ENCODE measurements at regions not wholly inside any gene's neighbourhood (a gene's known extent, or its start where the extent isn't known, plus 50 kb on each side); places are given as distances from the start of the nearest gene placed in this dataset.

- no peaks in the 10 kb centered on the region for H3K9me3 ChIP-seq (ENCODE audit: control insufficient read depth, insufficient read depth, low read length)
- 83% methylated on average over 1 of the region's 1 CpG for WGBS (ENCODE audit: insufficient coverage)
- Mint-ChIP-seq H3K9me3 (peaks cover 12 to 19% of the 10 kb centered on the region in 2 donors), H3K27me3 (ENCODE audit: low read depth in 2 of 2) (no peaks in the 10 kb centered on the region), H3K4me3 (no peak overlapping the region), H3K4me1 (no peaks in the 10 kb centered on the region), H3K27ac (no peak overlapping the region), H3K36me3 (no peaks in the 10 kb centered on the region)
- no peaks in the 10 kb centered on the region for H3K27me3 ChIP-seq (ENCODE audit: control insufficient read depth, insufficient read depth, low read length)
- H3K4me3 ChIP-seq (ENCODE audit: low read length) = no peak overlapping the region
- ATAC-seq = no peak
- H3K36me3 ChIP-seq (ENCODE audit: control insufficient read depth, insufficient read depth, low read length) = no peaks in the 10 kb centered on the region
- intact Hi-C loops (cut with micrococcal nuclease) = no loop called here
- DNase-seq = no peak
- TF ChIP-seq CTCF (IDR thresholded peaks at IDR 0.05) = no peak
- no peaks in the 10 kb centered on the region for H3K4me1 ChIP-seq (ENCODE audit: control insufficient read depth, insufficient read depth, low read length)
- no peak overlapping the region for H3K27ac ChIP-seq (ENCODE audit: low read length)
Observed at GRCh38 chr16:63578791-63579190, 1542.6 kb upstream of the CDH8 start.

GRCh38 chr16:63577891-63578290 lies 1541.7 kb upstream of the CDH8 start:
- Histone ChIP-seq H3K4me1 (ENCODE audit: control insufficient read depth, insufficient read depth, low read length) (no peaks in the 10 kb centered on the region), H3K36me3 (ENCODE audit: control insufficient read depth, insufficient read depth, low read length) (no peaks in the 10 kb centered on the region), H3K27me3 (ENCODE audit: control insufficient read depth, insufficient read depth, low read length) (no peaks in the 10 kb centered on the region), H3K9me3 (ENCODE audit: control insufficient read depth, insufficient read depth, low read length) (no peaks in the 10 kb centered on the region), H3K27ac (ENCODE audit: low read length) (no peak overlapping the region), H3K4me3 (ENCODE audit: low read length) (no peak overlapping the region)
- H3K27me3 Mint-ChIP-seq (ENCODE audit: low read depth in 2 of 2) = no peaks in the 10 kb centered on the region
- no peaks in the 10 kb centered on the region for H3K36me3 Mint-ChIP-seq
- H3K27ac Mint-ChIP-seq = no peak overlapping the region
- DNase-seq = no peak
- ATAC-seq = no peak
- TF ChIP-seq CTCF (IDR thresholded peaks at IDR 0.05) = no peak
- H3K9me3 Mint-ChIP-seq = peaks cover 11 to 20% of the 10 kb centered on the region in 2 donors
- H3K4me1 Mint-ChIP-seq = no peaks in the 10 kb centered on the region
- intact Hi-C loops (cut with micrococcal nuclease) = no loop called here
- no peak overlapping the region for H3K4me3 Mint-ChIP-seq

- Histone ChIP-seq H3K9me3 (ENCODE audit: control insufficient read depth, insufficient read depth, low read length) (no peaks in the 10 kb centered on the region), H3K27me3 (ENCODE audit: control insufficient read depth, insufficient read depth, low read length) (no peaks in the 10 kb centered on the region), H3K4me1 (ENCODE audit: control insufficient read depth, insufficient read depth, low read length) (no peaks in the 10 kb centered on the region), H3K36me3 (ENCODE audit: control insufficient read depth, insufficient read depth, low read length) (no peaks in the 10 kb centered on the region), H3K27ac (ENCODE audit: low read length) (no peak overlapping the region), H3K4me3 (ENCODE audit: low read length) (no peak overlapping the region)
- H3K4me3 Mint-ChIP-seq = no peak overlapping the region
- peaks cover 8 to 17% of the 10 kb centered on the region in 2 donors for H3K9me3 Mint-ChIP-seq
- intact Hi-C loops (cut with micrococcal nuclease) = no loop called here
- WGBS (ENCODE audit: insufficient coverage) = no CpG with 5 or more reads among the region's 1 CpG
- H3K27ac Mint-ChIP-seq = no peak overlapping the region
- no peak for TF ChIP-seq CTCF (IDR thresholded peaks at IDR 0.05)
- H3K4me1 Mint-ChIP-seq = no peaks in the 10 kb centered on the region
- DNase-seq (no peak), ATAC-seq (no peak)
- no peaks in the 10 kb centered on the region for H3K36me3 Mint-ChIP-seq
- H3K27me3 Mint-ChIP-seq (ENCODE audit: low read depth in 2 of 2) = no peaks in the 10 kb centered on the region
Observed at GRCh38 chr16:63575041-63575440, 1538.8 kb upstream of the CDH8 start.

- H3K9me3 Mint-ChIP-seq = peaks cover 12 to 16% of the 10 kb centered on the region in 2 donors
- H3K27me3 Mint-ChIP-seq (ENCODE audit: low read depth in 2 of 2) = no peaks in the 10 kb centered on the region
- no peak overlapping the region for H3K27ac ChIP-seq (ENCODE audit: low read length)
- no peaks in the 10 kb centered on the region for H3K9me3 ChIP-seq (ENCODE audit: control insufficient read depth, insufficient read depth, low read length)
- H3K4me1 Mint-ChIP-seq = no peaks in the 10 kb centered on the region
- H3K27ac Mint-ChIP-seq = no peak overlapping the region
- no peak for TF ChIP-seq CTCF (IDR thresholded peaks at IDR 0.05)
- intact Hi-C loops (cut with micrococcal nuclease) = no loop called here
- H3K36me3 ChIP-seq (ENCODE audit: control insufficient read depth, insufficient read depth, low read length) = no peaks in the 10 kb centered on the region
- DNase-seq (no peak), ATAC-seq (no peak)
- WGBS (ENCODE audit: insufficient coverage) = 12% methylated on average over 1 of the region's 3 CpGs
- H3K4me1 ChIP-seq (ENCODE audit: control insufficient read depth, insufficient read depth, low read length) = no peaks in the 10 kb centered on the region
- no peak overlapping the region for H3K4me3 Mint-ChIP-seq
- no peaks in the 10 kb centered on the region for H3K36me3 Mint-ChIP-seq
- H3K27me3 ChIP-seq (ENCODE audit: control insufficient read depth, insufficient read depth, low read length) = no peaks in the 10 kb centered on the region
- H3K4me3 ChIP-seq (ENCODE audit: low read length) = no peak overlapping the region
Observed at GRCh38 chr16:63568164-63568563, 1531.9 kb upstream of the CDH8 start.

Measured in natural killer cell (primary cell).